ENCODE measurements at regions not wholly inside any gene's neighbourhood (a gene's known extent, or its start where the extent isn't known, plus 50 kb on each side); places are given as distances from the start of the nearest gene placed in this dataset.

DNA sequence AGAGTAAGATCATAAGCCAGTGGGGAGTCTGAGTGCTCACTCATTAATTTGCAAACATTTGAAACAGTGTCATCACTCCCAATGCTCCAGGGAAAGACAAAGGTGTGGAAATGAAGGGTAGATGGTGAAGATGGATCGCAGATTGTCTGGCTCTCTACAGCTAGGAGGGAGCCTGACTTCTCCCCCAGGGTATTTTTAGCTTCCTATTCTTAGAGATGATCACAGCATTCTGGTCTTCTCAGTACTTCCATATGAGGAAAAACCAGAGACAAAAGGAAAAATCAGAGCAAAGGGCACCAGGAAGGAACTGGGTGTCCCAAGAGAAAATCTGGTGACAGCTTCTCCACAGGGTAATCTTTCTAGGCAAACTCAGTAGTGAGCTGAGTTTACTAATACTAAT lies 401.9 kb upstream of the GRIA1 start:
- TF ChIP-seq, protein P1, sequence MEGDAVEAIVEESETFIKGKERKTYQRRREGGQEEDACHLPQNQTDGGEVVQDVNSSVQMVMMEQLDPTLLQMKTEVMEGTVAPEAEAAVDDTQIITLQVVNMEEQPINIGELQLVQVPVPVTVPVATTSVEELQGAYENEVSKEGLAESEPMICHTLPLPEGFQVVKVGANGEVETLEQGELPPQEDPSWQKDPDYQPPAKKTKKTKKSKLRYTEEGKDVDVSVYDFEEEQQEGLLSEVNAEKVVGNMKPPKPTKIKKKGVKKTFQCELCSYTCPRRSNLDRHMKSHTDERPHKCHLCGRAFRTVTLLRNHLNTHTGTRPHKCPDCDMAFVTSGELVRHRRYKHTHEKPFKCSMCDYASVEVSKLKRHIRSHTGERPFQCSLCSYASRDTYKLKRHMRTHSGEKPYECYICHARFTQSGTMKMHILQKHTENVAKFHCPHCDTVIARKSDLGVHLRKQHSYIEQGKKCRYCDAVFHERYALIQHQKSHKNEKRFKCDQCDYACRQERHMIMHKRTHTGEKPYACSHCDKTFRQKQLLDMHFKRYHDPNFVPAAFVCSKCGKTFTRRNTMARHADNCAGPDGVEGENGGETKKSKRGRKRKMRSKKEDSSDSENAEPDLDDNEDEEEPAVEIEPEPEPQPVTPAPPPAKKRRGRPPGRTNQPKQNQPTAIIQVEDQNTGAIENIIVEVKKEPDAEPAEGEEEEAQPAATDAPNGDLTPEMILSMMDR (IDR thresholded peaks at IDR 0.05): no peak
- TF ChIP-seq POLR2A (IDR thresholded peaks at IDR 0.05) (no peak), POLR2AphosphoS5 (IDR thresholded peaks at IDR 0.05) (no peak)
